ENCODE measurements at regions not wholly inside any gene's neighbourhood (a gene's known extent, or its start where the extent isn't known, plus 50 kb on each side); places are given as distances from the start of the nearest gene placed in this dataset.

DNA sequence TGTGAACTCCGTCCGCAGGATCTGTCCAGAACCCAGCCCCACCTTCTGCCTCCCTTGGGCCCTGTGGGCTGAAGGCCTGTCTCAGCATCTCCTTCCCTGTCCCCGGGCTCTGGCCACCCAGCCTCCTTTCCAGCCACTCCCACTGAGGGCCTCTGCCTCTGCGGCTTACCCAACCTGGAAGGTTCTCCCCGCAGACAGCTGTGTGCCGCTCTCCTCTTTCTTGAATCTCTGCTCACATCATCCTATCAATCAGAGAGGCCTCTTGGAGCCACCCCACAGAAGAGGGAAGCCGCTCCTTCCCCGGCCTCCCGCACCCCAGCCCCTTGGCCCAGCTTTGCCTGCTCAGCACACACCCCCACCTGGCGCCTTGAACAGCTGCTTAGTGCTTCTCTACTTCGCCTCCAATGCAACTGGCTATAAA lies 81.5 kb upstream of the UNC5A start:
- no peak overlapping the region for H3K27ac Mint-ChIP-seq
- peaks cover 83% of the 10 kb centered on the region for H3K27me3 Mint-ChIP-seq
- CTCF ChIA-PET, result no interaction called here

DNA sequence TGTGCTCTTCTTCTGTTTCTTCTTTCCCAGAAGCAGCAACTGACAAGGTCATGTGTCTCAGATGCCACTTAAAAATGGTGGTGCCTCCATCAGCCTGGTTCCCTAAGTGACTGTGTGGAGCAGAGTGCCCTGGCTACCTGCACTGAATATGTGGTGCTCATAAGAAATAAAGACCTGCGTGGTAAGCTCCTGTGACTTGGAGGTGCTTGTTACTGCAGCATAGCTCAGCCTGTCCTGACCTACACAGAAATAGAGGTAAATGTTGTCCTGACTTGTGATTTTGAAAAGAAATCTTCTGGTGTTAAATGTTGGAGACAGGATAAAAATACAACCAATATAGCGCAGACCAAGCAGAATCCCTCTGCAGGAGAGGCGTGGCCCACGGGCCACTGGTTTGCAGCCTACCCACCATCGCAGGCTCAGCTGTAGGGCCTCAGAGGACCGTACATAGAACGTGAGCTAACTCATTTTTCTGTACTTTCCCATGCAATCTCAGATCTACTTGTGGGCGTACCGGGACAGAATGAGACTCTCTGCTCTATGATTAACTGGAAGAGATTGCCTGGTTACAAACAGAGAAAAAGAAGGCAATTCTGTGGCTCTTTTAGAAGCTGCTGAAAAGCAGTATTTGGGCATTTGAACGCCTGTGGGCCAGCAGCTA lies 79.4 kb upstream of the UNC5A start:
- no peaks in the 10 kb centered on the region for H3K4me1 Mint-ChIP-seq
- no peak overlapping the region for H3K4me3 Mint-ChIP-seq
- H3K27me3 Mint-ChIP-seq, result peaks cover 70% of the 10 kb centered on the region
- no peak for DNase-seq
- H3K27ac Mint-ChIP-seq, result no peak overlapping the region
- CTCF ChIA-PET, result no interaction called here
- no peaks in the 10 kb centered on the region for H3K9me3 Mint-ChIP-seq
- no peaks in the 10 kb centered on the region for H3K36me3 Mint-ChIP-seq

More for the DNA sequence above, 81.5 kb upstream of the UNC5A start:
- Mint-ChIP-seq H3K4me1 (no peaks in the 10 kb centered on the region), H3K9me3 (no peaks in the 10 kb centered on the region), H3K4me3 (no peak overlapping the region), H3K36me3 (no peaks in the 10 kb centered on the region)
- no peak for DNase-seq

DNA sequence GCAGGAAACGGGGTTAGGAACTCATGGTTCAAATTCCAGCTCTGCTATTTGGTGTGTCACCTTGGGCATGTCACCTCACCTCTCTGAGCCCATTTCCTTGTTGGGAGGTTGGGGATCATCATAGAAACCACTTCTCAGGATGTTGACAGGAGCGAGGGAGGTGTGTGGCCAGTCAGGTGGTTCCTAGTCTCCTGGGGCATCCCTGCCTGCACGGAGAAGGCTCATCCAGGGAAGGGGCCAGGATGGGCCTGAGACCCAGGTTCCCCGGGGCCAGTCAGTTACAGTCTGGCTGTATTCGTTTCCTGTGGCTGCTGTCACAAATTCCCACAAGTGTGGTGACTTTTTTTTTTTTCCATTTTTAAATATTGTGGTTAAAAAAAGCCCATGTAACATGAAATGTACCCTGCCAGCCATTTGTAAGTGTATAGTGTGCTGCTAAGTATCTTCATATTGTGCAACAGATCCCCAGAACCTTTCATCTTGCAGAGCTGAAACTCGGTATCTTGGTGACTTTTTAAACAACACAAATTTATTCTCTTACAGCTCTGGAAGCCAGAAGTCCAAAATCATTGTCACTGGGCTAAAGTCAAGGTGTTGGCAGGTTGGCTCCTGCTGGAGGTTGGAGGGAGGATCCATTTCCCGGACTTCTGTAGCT lies 78.7 kb upstream of the UNC5A start:
- no peaks in the 10 kb centered on the region for H3K36me3 Mint-ChIP-seq
- DNase-seq, result peak; percentile 8
- CTCF ChIA-PET, result interaction anchor here (0.8 kb wide), 1 partner anchor 13 kb away, joined by 3 read pairs; no protein-coding TSS in a partner anchor
- H3K27ac Mint-ChIP-seq, result no peak overlapping the region
- H3K4me1 Mint-ChIP-seq, result no peaks in the 10 kb centered on the region
- no peak overlapping the region for H3K4me3 Mint-ChIP-seq
- H3K9me3 Mint-ChIP-seq, result no peaks in the 10 kb centered on the region
- peaks cover 70% of the 10 kb centered on the region for H3K27me3 Mint-ChIP-seq

GRCh38 chr5:176732306-176732705 lies 78.1 kb upstream of the UNC5A start:
- DNase-seq, result peak; percentile 7
- H3K27ac Mint-ChIP-seq, result no peak overlapping the region
- no peaks in the 10 kb centered on the region for H3K9me3 Mint-ChIP-seq
- H3K27me3 Mint-ChIP-seq, result peaks cover 67% of the 10 kb centered on the region
- CTCF ChIA-PET, result interaction anchor here (0.8 kb wide), 1 partner anchor 13 kb away, joined by 3 read pairs; no protein-coding TSS in a partner anchor
- no peak overlapping the region for H3K4me3 Mint-ChIP-seq
- no peaks in the 10 kb centered on the region for H3K4me1 Mint-ChIP-seq
- H3K36me3 Mint-ChIP-seq, result no peaks in the 10 kb centered on the region

DNA sequence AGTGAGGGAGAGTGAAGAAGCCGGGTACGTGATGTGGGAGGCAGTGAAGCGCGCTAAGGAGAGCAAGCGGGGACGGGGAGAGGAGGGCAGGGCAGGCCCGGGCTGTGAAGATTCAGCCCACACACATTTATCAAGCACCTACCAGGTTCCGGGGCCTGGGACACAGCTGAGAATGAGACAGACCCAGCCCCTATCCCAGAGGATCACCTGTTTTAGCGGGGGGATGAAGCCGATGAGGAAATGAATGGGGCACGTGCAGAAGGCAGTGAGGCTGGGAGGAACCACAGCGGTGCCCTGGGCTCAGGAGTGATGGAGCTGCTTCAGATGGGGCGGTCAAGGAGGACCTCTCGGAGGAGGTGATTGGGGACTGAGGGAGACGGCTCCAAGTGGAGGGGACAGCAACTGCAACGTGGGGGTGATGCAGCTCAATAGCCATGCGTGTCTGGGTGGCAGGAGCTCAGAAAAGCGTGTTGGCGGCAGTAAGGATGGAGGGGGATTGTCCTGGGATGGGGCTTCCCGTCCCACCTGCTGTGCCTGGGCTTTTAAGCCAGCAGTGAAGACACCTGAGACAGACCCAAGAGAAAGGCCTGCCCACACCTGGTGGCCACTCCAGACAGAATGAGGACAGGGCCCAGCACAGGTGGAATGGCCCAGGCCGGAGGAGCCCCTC lies 77.5 kb upstream of the UNC5A start:
- Mint-ChIP-seq H3K27me3 (peaks cover 67% of the 10 kb centered on the region), H3K9me3 (no peaks in the 10 kb centered on the region), H3K36me3 (no peaks in the 10 kb centered on the region), H3K4me3 (no peak overlapping the region), H3K4me1 (no peaks in the 10 kb centered on the region), H3K27ac (no peak overlapping the region)
- DNase-seq, result peak; percentile 16
- CTCF ChIA-PET, result no interaction called here

- CTCF ChIA-PET, result no interaction called here
- H3K36me3 Mint-ChIP-seq, result no peaks in the 10 kb centered on the region
- H3K27me3 Mint-ChIP-seq, result peaks cover 67% of the 10 kb centered on the region
- H3K9me3 Mint-ChIP-seq, result no peaks in the 10 kb centered on the region
- DNase-seq, result peak; percentile 3
- H3K4me1 Mint-ChIP-seq, result no peaks in the 10 kb centered on the region
- H3K27ac Mint-ChIP-seq, result no peak overlapping the region
- no peak overlapping the region for H3K4me3 Mint-ChIP-seq
Measured at GRCh38 chr5:176733406-176734262, 76.7 kb upstream of the UNC5A start.

DNA sequence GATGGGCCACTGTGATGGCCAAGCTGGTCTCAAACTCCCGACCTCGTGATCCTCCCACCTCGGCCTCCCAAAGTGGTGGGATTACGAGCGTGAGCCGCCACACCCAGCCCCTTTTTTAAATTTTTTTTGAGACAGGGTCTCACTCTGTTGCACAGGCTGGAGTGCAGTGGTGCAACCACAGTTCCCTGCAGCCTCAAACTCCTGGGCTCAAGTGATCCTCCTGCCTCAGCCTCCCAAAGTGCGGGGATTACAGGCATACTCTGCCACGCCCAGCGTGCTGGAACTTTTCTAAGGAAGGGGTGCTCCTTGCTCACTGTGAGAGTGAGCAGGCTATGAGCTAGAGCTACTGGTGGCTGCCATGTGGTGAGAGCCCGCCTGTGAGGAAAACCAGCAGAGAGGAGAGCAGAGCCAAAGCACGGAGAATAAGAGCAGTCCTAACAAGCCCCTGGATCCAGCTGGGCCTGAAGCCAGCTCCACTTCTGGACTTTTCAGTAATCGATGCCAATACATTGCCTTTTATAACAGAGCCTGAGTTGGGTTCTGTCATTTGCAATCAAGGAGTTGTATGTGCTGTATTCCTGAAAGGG lies 75.5 kb upstream of the UNC5A start:
- no peak overlapping the region for H3K27ac Mint-ChIP-seq
- no peaks in the 10 kb centered on the region for H3K36me3 Mint-ChIP-seq
- no peaks in the 10 kb centered on the region for H3K9me3 Mint-ChIP-seq
- H3K27me3 Mint-ChIP-seq, result peaks cover 67% of the 10 kb centered on the region
- CTCF ChIA-PET, result no interaction called here
- H3K4me1 Mint-ChIP-seq, result no peaks in the 10 kb centered on the region
- no peak for DNase-seq
- no peak overlapping the region for H3K4me3 Mint-ChIP-seq

DNA sequence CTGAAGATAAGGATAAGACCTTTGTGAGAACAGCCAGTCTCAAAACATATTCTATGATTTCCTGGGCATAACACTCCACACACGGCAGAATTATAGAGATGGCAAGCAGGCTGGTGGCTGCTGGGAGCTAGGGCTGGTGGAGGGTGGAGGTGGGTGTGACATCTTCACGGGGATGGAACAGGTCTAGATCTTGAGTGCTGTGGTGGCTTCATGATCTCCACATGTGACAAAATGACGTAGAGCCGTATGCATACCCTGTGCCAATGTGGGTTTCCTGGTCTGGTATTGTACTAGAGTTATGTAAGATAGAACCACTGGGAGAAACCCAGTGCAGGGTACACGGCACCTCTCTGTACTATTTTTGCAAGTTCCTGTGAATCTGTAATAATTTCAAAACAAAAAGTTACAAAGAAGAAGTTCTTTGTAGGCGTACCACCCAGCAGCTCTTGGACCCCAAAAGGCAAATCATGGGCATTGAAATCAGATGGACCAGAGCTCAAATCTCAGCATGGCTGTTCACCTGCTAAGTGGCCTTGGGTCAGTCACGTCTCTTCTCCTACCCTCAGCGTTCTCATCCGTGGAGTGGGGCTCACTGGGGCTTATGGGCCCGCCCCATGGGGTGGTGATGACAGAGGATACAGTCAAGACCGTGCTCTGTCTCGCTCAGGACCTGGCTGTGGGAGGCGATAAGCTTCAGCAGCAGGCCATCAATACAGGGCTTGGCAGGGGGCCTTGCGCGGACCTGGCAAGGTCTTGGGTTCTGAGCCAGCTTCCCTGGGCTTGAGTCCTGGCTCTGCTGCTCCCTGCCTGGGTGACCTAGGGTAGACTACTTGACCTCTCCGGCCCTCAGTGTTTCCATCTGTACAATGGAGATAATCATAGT lies 74.7 kb upstream of the UNC5A start:
- Mint-ChIP-seq H3K27me3 (peaks cover 72% of the 10 kb centered on the region), H3K27ac (no peak overlapping the region), H3K36me3 (no peaks in the 10 kb centered on the region), H3K4me1 (no peaks in the 10 kb centered on the region), H3K9me3 (no peaks in the 10 kb centered on the region), H3K4me3 (no peak overlapping the region)
- CTCF ChIA-PET, result no interaction called here
- DNase-seq, result no peak

DNA sequence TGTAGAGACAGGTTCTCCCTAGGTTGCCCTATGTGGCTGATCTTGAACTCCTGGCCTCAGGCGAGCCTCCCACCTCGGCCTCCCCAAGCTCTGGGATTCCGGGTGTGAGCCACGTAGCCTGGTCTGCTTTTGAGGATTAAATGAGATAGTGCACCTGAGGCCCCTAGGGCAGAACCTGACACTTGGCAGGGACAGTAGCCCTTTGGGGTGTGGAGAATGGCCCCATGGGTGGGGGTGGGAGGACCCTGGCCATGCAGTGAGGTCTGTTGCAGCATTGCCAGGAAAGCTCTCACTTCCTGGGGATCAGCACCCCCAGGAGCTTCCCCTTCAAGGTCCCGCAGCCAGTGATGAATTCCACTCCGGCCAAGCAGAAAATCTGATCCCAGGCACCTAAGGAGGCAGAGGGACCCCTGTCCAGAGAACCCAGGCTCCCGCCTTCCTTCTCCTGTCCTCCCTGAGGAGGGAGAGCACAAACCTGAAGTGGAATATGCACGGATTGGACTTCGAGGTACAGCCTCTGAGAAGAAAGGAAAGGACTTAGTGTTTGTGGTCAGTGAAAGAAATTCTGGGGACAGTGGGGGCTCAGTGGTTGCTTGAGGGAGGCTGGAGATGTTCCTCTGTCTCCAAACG lies 73.9 kb upstream of the UNC5A start:
- Mint-ChIP-seq H3K36me3 (no peaks in the 10 kb centered on the region), H3K9me3 (no peaks in the 10 kb centered on the region), H3K4me1 (no peaks in the 10 kb centered on the region), H3K27ac (no peak overlapping the region), H3K27me3 (peaks cover 75% of the 10 kb centered on the region), H3K4me3 (no peak overlapping the region)
- CTCF ChIA-PET, result interaction anchor here (0.9 kb wide), 1 partner anchor 76 kb away, joined by 3 read pairs; no protein-coding TSS in a partner anchor
- no peak for DNase-seq

DNA sequence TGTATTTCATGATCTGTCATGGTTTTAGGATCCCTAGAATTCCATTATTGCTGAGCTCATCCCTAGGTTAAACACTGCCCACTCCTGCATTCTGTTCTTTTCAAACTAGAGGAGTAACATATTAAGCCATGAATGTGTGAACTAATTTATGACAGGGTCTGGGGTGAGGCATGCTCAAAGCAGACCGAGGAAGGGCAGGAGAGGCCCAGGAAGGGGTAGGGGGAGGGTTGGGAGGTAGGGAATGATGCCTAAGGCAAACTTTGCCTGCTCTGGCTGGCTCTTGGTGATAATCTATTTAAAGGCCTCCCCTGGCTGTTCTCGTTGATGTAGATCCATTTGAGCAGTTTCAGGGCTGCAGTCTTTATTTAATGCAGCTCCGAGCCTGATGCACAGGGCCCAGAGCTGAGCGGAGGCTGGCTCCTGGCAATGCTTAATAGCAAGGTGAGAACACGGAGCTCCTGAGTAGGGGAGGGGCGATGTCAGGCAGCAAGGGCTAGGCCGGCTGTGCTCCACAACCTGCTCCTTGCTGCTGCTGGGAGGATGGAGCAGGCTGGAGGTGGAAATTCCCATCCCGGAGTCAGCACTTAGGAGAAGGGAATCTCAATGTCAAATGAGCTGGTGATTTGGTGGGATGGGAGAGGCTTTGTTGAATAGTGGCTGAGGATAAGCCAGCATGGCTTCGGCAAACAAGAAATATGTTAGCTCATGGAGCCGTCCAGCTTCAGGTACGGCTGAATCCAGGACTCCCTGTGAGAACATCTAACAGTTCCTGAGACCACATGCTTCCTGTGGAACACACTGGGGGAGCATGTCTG lies 73.2 kb upstream of the UNC5A start:
- Mint-ChIP-seq H3K27me3 (peaks cover 77% of the 10 kb centered on the region), H3K4me1 (no peaks in the 10 kb centered on the region), H3K9me3 (no peaks in the 10 kb centered on the region), H3K36me3 (no peaks in the 10 kb centered on the region), H3K27ac (no peak overlapping the region), H3K4me3 (no peak overlapping the region)
- DNase-seq, result no peak
- CTCF ChIA-PET, result interaction anchor here (0.9 kb wide), 1 partner anchor 76 kb away, joined by 3 read pairs; no protein-coding TSS in a partner anchor

DNA sequence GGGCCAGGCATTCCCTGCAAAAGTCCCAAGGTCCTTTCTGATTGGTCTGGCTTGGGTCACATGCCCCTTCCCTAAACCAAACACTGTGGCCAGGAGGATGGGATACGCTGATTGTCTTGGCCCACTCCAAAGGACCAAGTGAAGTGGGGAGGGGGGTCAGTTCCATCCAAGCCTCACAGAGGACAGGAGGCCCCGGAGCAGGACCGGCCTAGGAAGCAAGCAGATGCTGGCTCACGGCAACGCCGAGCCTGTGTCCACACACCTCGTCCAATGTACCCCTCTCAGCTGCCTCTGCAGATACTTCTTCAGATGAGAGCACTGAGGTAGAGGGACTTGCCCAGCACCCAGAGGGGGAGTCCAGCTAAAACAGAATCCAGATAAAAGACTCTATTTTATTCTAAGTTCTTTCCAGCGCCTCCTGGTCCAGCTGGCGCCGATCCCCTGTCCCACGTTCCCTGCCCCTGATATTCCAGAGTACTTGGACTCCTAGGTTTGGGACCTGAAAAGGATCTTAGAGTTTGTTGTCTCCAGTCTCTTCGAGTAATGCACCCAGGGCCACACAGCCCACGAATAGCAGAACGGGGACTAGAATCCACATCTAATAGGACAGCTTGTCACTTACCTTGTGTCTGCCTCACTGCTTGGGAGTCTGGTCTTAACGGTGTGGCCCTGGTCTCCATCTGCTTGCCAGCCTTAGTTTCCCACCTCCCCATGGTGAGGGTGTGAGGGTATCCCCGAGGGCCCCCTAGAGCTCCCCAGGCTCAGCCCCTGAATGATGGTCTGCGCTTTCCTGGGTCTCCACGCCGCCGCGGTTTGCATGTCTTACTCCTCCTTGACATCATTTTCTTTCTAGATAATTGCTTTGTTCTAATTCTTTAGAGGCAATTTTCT lies 72.4 kb upstream of the UNC5A start:
- no peak for DNase-seq
- Mint-ChIP-seq H3K27me3 (peaks cover 79% of the 10 kb centered on the region), H3K4me3 (no peak overlapping the region), H3K27ac (no peak overlapping the region), H3K36me3 (no peaks in the 10 kb centered on the region), H3K4me1 (peaks cover 3% of the 10 kb centered on the region), H3K9me3 (no peaks in the 10 kb centered on the region)
- CTCF ChIA-PET, result no interaction called here

Data from activated naive CD4-positive, alpha-beta T cell treated with anti-CD3 and anti-CD28 coated beads, Interleukin-2, amount 10 ng/mL, durations not matched to agents 7 days and 5 days (primary cell).